CD4-positive, alpha-beta T cell treated with Interleukin-15 for 4 hours (primary cell): ENCODE measurements at regions not wholly inside any gene's neighbourhood (a gene's known extent, or its start where the extent isn't known, plus 50 kb on each side); places are given as distances from the start of the nearest gene placed in this dataset.
A peak's percentile ranks its signal among the peaks of the same experiment; 100 is the strongest.

Source experiments
- DNase-seq: peaks from one replicate; pipeline ENCODE4 v3.0.0-alpha.2; 2020; ENCODE audit warnings: low spot score

DNA sequence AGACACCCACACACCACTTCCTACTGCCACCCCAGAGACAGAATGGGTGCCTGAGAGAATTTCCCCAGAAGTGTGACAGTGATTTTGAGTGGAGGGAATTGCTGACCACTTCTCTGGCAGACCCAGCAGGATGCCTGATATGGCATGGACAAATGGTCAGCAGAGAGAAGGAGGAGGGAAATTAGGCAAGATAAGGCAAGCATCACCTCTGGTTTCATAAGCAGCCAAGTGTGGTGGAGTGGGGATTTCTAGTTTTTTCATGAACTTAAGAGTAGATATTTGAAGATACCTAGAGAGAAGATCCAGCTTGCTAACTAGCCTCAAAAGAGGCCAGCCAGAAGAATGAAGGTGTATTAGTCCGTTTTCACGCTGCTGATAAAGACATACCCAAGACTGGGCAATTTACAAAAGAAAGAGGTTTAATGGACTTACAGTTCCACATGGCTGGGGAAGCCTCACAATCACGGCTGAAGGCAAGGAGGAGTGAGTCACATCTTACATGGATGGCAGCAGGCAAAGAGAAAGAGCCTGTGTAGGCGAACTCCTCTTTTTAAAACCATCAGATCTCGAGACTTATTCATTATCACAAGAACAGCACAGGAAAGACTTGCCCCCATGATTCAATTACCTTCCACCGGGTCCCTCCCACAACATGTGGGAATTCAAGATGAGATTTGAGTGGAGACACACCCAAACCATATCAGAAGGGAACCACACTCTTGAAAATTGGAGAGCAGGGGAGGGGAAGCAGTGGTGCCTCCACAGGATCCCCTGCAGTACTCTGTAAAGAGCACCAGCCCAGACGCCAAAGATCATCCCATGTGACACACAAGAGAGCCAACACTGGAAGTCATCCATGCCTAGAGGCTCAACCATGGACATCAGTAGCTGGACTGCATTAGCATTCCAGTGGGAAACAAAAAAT is 64.2 kb downstream of the RBM43 start:
- DNase-seq: no peak

DNA sequence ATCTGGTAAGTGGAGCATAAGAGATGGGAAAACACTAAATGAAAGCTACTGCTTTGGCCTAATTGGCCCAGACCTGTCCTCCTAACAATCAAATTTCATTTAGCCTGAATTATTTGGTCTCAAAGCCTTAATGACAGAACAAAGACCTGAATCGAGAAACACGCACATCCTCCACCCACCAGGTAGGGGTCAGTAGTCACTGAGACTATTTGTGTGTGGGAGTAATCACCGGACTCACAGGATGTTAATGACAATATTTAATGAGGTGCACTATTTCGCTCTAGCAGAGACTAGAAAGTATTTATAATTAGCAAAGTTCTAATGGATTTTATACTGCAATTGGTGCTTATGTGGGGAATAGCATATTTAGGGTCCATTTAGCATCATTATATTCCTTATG is 68.1 kb downstream of the RBM43 start:
- DNase-seq: no peak

DNA sequence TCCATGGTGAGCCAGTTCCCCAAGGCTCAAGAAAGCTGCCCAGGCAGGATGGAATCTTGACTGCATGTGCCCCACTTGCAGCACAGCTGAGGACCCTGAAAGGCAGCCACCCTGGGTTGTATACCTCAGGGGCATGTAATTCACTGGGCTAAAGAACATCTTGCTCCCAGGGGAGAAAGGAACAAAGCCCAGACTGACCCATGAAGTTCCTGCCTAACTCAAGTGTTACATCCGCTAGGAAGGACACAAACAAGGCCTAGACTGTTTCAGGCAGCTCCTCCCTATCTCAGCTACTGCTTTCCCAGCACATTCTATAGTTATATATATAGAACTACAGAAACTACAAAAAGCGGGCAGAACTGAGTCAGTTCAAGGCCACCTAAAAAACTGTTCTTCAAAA is 69.0 kb downstream of the RBM43 start:
- DNase-seq: no peak

GRCh38 chr2:151191001-151191400 is 70.7 kb downstream of the RBM43 start:
- no peak for DNase-seq

GRCh38 chr2:151189125-151189524 is 72.5 kb downstream of the RBM43 start:
- peak; percentile 1 for DNase-seq

GRCh38 chr2:151186011-151186410 is 75.7 kb downstream of the RBM43 start:
- no peak for DNase-seq

- no peak for DNase-seq
Observed at GRCh38 chr2:151182899-151183809, 78.5 kb downstream of the RBM43 start.

DNA sequence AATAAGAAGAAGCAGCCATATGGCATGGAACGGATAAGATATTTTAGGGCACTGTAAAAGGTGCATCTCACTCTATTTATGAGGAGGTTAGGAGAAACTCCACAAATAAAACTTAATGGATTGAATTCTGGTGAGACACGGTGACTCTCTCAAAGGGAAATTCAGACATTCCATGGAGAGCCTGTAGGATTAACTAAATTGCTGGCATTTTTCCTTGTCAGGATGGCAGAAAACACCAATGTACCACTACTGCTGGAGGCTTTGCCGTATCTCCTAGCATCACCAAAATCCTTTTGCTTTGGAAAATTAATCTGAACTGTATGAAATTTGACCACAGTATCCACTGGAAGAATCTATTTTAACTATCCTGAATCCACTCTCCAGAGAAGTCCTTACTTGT is 79.3 kb downstream of the RBM43 start:
- no peak for DNase-seq

DNA sequence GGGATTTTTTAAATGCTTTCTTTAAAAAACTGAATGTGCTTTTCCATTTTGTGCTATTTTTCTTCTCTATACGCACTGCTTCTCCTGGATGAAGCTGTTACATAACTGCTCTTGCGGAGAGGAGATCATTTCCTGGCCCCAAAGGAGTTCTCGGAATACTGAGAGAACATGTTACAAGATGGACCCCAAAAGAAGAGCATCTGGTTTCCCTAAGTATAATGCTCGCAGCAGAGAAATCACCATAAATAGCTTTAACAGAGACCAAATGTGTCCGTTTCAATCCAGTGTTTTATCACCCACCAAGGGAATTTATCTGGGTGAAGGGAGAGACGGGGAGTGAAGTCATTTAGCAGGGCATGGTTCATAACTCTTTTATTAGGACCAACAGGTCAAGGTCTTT is 80.1 kb downstream of the RBM43 start:
- DNase-seq: no peak

- DNase-seq: no peak
Observed at GRCh38 chr2:151180123-151180522, 81.5 kb downstream of the RBM43 start.

- DNase-seq: no peak
Observed at GRCh38 chr2:151178207-151178606, 83.5 kb downstream of the RBM43 start.

DNA sequence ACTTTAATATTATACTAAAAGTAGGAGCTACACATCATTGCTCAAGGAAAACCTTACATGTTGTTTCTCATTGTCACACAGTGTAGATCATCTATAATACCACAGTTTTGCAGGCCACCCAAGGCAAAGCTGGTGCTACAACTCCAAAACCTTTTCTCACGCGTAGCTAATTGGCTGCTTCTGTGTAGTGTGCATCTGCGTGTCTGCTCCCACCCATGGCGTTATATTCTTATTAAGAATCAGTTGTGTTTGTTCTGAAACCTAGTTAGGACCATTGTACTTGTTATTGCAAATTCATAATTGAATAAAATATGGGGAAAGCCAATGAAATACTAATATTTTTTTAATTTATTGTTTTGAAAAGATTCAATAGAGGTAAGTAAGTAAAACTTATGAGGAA is 83.9 kb downstream of the RBM43 start:
- DNase-seq: no peak

- no peak for DNase-seq
Observed at GRCh38 chr2:151176661-151177060, 85.0 kb downstream of the RBM43 start.

- DNase-seq: no peak
Observed at GRCh38 chr2:151175864-151176263, 85.8 kb downstream of the RBM43 start.

DNA sequence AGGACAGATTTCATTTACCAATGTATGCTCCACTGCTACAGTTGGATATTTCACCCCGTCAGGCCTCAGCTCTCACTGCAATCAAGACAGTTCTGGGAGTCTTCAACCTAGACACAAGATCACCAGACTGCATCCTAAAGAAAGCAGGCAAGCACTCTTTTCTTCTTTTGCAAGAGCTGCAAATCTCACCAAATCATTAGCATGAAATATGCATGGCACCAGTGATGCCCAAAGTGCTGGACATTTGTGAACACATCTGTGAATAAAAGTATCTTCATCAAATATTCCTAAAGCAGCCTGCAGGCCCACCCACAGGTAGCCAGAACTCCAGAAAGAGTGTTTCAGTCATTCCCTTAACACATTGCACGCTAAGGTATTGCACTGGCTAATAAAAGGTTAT is 87.5 kb downstream of the RBM43 start:
- DNase-seq: no peak

GRCh38 chr2:151171186-151171585 is 90.5 kb downstream of the RBM43 start:
- no peak for DNase-seq

DNA sequence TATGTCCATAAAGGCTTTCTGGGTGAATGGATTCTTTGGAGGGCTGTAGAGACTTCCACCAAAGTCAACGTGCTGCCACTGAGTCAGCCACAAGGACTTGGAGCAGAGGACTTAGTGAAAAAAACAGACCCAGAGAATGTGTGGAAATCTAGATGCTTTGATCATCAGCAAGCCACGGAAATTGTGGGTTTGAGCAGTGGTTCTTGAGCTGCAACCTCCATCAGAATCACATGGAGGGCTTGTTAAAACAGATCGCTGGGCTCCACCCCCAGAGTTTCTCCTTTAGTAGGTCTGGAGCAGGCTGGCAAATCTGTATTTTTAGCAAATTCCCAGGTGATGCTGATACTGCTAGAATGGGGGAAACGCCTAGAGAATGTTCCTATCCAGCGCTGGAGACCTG is 95.3 kb downstream of the RBM43 start:
- DNase-seq: no peak

- no peak for DNase-seq
Observed at GRCh38 chr2:151165105-151165684, 96.5 kb downstream of the RBM43 start.

DNA sequence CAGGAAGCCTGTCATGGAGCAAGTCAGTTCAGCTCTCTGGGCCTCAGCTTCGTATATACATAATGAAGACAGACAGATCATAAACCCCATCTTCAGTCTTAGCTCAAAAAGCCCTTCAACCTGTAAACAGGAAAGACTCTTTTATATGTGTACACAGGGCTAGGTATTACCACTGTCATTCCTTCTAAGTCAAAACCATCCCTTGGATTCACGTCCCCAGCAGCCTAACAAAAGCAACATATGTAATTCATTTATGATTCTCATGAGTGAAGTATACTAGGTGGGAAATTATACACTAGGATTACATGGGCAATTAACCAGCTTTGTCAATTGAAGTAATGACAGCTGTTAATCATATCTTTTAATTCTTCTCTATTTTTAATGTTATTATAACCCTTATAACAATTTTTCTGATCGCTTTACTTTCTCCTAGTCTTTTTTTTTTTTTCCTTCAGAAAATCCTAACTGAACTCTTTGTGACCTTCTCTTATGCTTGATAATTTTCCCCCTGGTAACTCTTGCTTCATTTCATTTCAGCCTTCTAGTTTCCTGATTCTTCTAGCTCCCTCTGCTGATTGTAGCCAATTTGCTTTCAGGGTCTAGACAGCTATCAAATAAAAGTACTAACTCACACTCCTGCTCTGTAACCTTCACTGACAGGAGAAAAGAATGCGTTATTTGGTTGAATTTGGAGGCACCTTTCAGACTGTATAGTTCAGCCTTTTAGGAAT is 99.7 kb downstream of the RBM43 start:
- DNase-seq: no peak

DNA sequence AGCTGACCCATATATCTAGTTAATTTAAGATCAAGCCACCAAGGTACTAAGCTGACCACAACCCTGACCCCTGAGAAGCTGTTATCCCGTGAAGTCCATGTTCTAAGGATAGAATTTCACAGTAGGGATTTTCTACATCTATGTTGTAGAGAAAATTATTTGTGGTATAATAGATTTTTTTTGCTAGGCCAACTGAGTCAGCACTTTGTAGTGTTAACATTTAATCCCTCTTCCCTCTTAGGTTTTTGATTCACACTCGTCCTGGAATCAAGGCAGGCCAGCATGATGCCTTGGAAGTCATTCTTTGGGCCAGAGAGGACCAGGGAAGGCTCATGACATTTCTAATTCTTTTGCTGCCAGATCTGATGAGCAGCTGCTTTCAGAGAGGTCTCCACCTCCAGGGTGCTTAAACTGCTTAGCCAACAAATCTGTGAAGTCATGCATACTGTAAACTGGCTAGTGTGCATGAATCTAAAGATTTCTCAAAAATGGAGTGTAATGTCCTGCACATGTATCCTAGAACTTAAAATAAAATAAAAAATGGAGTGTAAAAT is 102.5 kb downstream of the RBM43 start:
- no peak for DNase-seq

DNA sequence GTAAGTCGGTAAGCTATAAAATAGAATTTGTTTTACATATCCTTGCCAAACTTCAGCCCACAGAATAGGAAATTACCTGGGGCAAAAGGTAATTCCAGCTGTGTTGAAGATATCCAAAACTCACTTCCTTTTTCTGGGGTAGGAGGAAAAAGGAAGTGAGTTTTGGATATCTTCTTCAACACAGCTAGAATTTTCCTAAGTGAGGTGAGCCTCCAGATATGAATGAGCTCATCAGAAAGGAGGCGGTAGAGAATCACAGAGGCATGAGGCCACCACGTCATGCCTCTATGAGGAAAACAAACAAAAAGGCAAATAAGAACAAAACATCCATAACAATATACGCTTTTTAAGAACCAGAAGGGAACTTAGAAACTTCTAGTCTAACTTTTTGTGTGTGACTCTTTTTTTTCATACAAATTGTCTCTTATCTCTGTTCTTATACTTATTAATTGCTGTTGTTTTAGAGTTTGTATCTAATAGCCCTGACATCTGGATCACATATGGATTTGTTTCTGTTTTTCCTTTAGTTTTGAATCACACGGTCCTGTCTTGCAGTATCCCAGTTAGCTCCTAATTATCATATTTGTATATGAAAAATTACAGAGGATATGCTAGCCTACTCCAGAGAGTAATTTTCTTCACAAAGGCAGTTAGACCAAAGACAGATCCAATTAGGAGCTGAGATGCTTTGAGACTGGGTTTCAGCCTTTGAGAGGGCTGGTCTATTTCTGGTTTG is 104.5 kb downstream of the RBM43 start:
- DNase-seq: no peak
